ENCODE measurements at regions not wholly inside any gene's neighbourhood (a gene's known extent, or its start where the extent isn't known, plus 50 kb on each side); places are given as distances from the start of the nearest gene placed in this dataset.

DNA sequence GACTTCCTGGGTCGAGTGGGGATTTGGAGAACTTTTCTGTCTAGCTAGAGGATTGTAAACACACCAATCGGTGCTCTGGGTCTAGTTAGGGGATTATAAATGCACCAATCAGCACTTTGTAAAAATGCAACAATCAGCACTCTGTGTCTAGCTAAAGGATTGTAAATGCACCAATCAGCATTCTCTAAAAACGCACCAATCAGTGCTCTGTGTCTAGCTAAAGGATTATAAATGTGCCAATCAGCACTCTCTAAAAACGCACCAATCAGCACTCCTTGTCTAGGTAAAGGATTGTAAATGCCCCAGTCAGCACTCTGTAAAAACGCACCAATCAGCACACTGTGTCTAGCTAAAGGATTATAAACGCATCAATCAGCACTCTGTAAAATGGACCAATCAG, 209.0 kb upstream of the SLC35B3 start:
- Histone ChIP-seq H3K36me3 (ENCODE audit: control insufficient read depth in 2 of 2, extremely low read depth in 1 of 2, insufficient read depth in 1 of 2, low read length in 1 of 2) (no peaks in the 10 kb centered on the region), H3K27me3 (replicated peaks in 1 of 2; ENCODE audit: control insufficient read depth in 2 of 2, extremely low read depth in 1 of 2, insufficient read depth in 2 of 2, low read length in 1 of 2) (no peaks in the 10 kb centered on the region), H3K4me1 (ENCODE audit: control insufficient read depth in 1 of 2, extremely low read depth in 1 of 2, insufficient read depth in 2 of 2, low read length in 2 of 2) (no peaks in the 10 kb centered on the region), H3K4me3 (ENCODE audit: control insufficient read depth in 1 of 2, extremely low read depth in 1 of 2, low read length in 1 of 2) (no peak overlapping the region), H3K27ac (ENCODE audit: low read length) (no peak overlapping the region), H3K9me3 (no peaks in the 10 kb centered on the region)
- ChIA-PET POLR2A (no interaction called here), CTCF (interaction anchor here in 1 of 2 donors (1.2 kb wide), 1 partner anchor 8 kb away, joined by 3 read pairs; a partner anchor contains a TSS)
- no peak for ATAC-seq (replicated peaks in 1 of 4)
- Mint-ChIP-seq H3K27me3 (no peaks in the 10 kb centered on the region), H3K4me1 (no peaks in the 10 kb centered on the region), H3K27ac (no peak overlapping the region), H3K9me3 (peaks cover 4 to 48% (median 28%) of the 10 kb centered on the region in 3 donors), H3K4me3 (no peak overlapping the region), H3K36me3 (no peaks in the 10 kb centered on the region)
- no peak for DNase-seq
- WGBS (ENCODE audit: insufficient coverage), result 89% methylated on average over 3 of the region's 6 CpGs

DNA sequence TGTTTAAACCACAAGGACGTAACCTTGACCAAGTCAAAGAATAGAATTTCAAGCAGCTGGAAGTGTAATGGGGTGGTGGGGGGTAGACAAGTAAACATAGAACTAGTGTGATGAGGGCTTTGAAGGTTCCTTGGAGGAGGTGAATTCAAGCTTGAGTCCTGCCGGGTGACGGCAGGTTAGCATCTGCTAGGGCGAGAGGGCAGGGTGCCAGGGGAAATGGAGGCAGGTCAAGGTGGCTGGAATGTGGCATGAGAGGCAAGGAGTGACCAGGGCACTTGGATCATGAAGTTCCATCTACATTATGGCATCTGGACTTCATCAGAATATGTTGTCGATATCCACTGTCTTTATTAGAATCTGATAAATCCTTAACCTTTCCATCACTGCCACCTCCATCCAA, 207.5 kb upstream of the SLC35B3 start:
- Mint-ChIP-seq H3K27ac (no peak overlapping the region), H3K36me3 (no peaks in the 10 kb centered on the region), H3K9me3 (peaks cover 5 to 34% (median 20%) of the 10 kb centered on the region in 3 donors), H3K27me3 (no peaks in the 10 kb centered on the region), H3K4me1 (no peaks in the 10 kb centered on the region), H3K4me3 (no peak overlapping the region)
- no peaks in the 10 kb centered on the region for H3K36me3 ChIP-seq (ENCODE audit: control insufficient read depth in 2 of 2, extremely low read depth in 1 of 2, insufficient read depth in 1 of 2, low read length in 1 of 2)
- ATAC-seq (replicated peaks in 1 of 4) (no peak), DNase-seq (no peak)
- CTCF ChIA-PET, result no interaction called here
- H3K4me3 ChIP-seq (ENCODE audit: control insufficient read depth in 1 of 2, extremely low read depth in 1 of 2, low read length in 1 of 2), result no peak overlapping the region
- H3K9me3 ChIP-seq, result no peaks in the 10 kb centered on the region
- no peaks in the 10 kb centered on the region for H3K27me3 ChIP-seq (replicated peaks in 1 of 2; ENCODE audit: control insufficient read depth in 2 of 2, extremely low read depth in 1 of 2, insufficient read depth in 2 of 2, low read length in 1 of 2)
- WGBS (ENCODE audit: insufficient coverage), result 73% methylated on average over 4 of the region's 5 CpGs
- POLR2A ChIA-PET, result no interaction called here
- H3K4me1 ChIP-seq (ENCODE audit: control insufficient read depth in 1 of 2, extremely low read depth in 1 of 2, insufficient read depth in 2 of 2, low read length in 2 of 2), result no peaks in the 10 kb centered on the region
- no peak overlapping the region for H3K27ac ChIP-seq (ENCODE audit: low read length)

DNA sequence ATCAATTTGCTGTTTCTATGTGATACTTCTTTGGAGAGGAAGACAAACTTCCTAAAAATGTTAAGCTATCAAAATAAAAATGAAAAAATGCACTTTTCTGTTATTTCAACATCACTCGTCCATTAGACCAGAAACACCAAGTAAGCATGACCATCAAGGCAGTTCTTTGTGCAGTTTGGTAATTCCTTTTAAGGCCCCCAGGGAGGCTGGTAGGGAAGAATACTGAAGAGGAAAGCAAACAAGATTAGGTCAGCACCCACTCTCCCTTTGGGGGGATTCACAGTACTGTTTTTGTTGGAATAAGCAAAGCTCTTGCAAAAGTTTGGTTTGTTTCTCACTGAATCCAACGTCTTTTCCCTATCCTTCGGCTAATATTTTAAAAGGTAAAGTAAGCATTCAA, 206.8 kb upstream of the SLC35B3 start:
- H3K36me3 Mint-ChIP-seq, result no peaks in the 10 kb centered on the region
- no peaks in the 10 kb centered on the region for H3K27me3 Mint-ChIP-seq
- WGBS (ENCODE audit: insufficient coverage), result no CpG with 5 or more reads among the region's 3 CpGs
- no peak overlapping the region for H3K4me3 Mint-ChIP-seq
- H3K4me1 Mint-ChIP-seq, result no peaks in the 10 kb centered on the region
- ATAC-seq (replicated peaks in 1 of 4) (no peak), DNase-seq (no peak)
- Histone ChIP-seq H3K27ac (ENCODE audit: low read length) (no peak overlapping the region), H3K9me3 (no peaks in the 10 kb centered on the region), H3K27me3 (replicated peaks in 1 of 2; ENCODE audit: control insufficient read depth in 2 of 2, extremely low read depth in 1 of 2, insufficient read depth in 2 of 2, low read length in 1 of 2) (no peaks in the 10 kb centered on the region), H3K4me1 (ENCODE audit: control insufficient read depth in 1 of 2, extremely low read depth in 1 of 2, insufficient read depth in 2 of 2, low read length in 2 of 2) (no peaks in the 10 kb centered on the region), H3K4me3 (ENCODE audit: control insufficient read depth in 1 of 2, extremely low read depth in 1 of 2, low read length in 1 of 2) (no peak overlapping the region), H3K36me3 (ENCODE audit: control insufficient read depth in 2 of 2, extremely low read depth in 1 of 2, insufficient read depth in 1 of 2, low read length in 1 of 2) (no peaks in the 10 kb centered on the region)
- ChIA-PET POLR2A (interaction anchor here in 1 of 2 donors (0.6 kb wide), 1 partner anchor 17 kb away, joined by 5 read pairs; no protein-coding TSS in a partner anchor), CTCF (no interaction called here)
- peaks cover 7 to 30% (median 17%) of the 10 kb centered on the region in 3 donors for H3K9me3 Mint-ChIP-seq
- no peak overlapping the region for H3K27ac Mint-ChIP-seq

DNA sequence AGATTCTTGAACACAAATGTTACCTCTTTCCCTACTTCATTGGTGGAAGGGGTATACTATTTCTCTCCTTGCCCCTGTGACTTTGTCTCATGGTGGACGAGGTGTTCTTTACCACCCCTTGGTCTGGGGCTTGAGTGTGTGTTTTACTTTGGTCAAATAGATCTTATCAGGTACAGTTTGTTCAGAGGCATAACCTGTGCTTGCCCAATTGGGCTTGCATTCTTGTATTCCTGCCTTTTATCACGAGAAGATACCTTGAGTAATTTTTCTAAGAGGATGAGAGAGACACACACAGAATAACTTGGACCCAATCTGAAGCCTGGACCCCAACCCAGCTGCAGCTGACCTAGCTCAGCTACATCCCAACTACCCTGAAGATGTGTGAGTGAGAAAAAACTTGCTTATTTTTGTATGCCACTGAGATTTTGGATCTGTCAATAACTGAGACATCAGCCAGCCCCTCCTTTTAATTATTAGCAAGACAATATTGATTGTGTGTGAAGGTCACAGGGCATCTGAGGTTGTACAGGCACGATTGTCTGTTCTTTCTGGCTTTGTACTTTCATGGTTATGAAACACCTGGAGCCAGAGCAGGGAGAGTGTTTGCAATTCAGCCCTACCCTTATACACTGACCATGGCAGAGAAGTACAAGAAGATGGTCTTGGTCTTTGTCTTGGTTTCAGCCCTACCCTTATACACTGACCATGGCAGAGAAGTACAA, 204.7 kb upstream of the SLC35B3 start:
- no peaks in the 10 kb centered on the region for H3K36me3 ChIP-seq (ENCODE audit: control insufficient read depth in 2 of 2, extremely low read depth in 1 of 2, insufficient read depth in 1 of 2, low read length in 1 of 2)
- no peaks in the 10 kb centered on the region for H3K9me3 ChIP-seq
- H3K36me3 Mint-ChIP-seq, result no peaks in the 10 kb centered on the region
- no peak overlapping the region for H3K4me3 Mint-ChIP-seq
- H3K9me3 Mint-ChIP-seq, result peaks cover 11 to 29% (median 17%) of the 10 kb centered on the region in 3 donors
- no peak overlapping the region for H3K4me3 ChIP-seq (ENCODE audit: control insufficient read depth in 1 of 2, extremely low read depth in 1 of 2, low read length in 1 of 2)
- H3K4me1 ChIP-seq (ENCODE audit: control insufficient read depth in 1 of 2, extremely low read depth in 1 of 2, insufficient read depth in 2 of 2, low read length in 2 of 2), result no peaks in the 10 kb centered on the region
- CTCF ChIA-PET, result no interaction called here
- H3K27me3 Mint-ChIP-seq, result no peaks in the 10 kb centered on the region
- POLR2A ChIA-PET, result no interaction called here
- no peaks in the 10 kb centered on the region for H3K4me1 Mint-ChIP-seq
- no peaks in the 10 kb centered on the region for H3K27me3 ChIP-seq (replicated peaks in 1 of 2; ENCODE audit: control insufficient read depth in 2 of 2, extremely low read depth in 1 of 2, insufficient read depth in 2 of 2, low read length in 1 of 2)
- no CpG with 5 or more reads among the region's 3 CpGs for WGBS (ENCODE audit: insufficient coverage)
- H3K27ac Mint-ChIP-seq, result no peak overlapping the region
- no peak overlapping the region for H3K27ac ChIP-seq (ENCODE audit: low read length)
- ATAC-seq (replicated peaks in 1 of 4) (no peak), DNase-seq (no peak)

DNA sequence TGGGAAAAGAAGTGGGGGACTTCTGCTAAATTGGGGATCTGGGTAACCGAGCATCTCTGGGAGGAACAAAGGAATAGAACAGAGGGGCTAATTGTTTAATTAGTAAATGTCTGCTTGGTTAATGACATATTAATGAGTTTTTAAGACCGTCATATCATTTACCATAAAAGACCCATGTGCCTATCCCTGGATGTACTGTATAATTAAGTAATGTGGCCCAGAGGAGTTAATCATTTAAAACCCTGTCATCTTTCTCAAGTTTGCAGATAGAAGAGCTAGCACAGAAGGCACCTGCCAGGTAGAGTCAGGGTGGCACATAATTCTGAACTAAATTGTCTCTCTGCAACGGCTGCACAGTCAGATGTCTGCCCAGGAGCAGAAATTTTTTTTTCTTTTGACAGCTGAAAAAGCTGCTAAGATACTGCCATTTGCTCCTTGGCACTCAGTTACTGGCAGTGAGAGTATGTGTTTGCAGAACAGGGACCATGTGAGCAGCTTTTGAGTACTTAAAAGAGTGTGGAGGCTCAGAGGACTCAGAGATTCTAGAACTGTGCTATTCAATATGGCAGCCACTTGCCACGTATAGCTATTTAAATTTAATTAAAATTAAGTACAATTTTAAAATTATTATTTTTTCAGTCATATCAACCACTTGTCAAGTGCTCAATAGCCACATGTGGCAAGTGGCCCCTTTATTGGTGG, 202.7 kb upstream of the SLC35B3 start:
- Histone ChIP-seq H3K4me3 (ENCODE audit: control insufficient read depth in 1 of 2, extremely low read depth in 1 of 2, low read length in 1 of 2) (no peak overlapping the region), H3K27ac (ENCODE audit: low read length) (no peak overlapping the region), H3K27me3 (replicated peaks in 1 of 2; ENCODE audit: control insufficient read depth in 2 of 2, extremely low read depth in 1 of 2, insufficient read depth in 2 of 2, low read length in 1 of 2) (no peaks in the 10 kb centered on the region), H3K36me3 (ENCODE audit: control insufficient read depth in 2 of 2, extremely low read depth in 1 of 2, insufficient read depth in 1 of 2, low read length in 1 of 2) (no peaks in the 10 kb centered on the region), H3K4me1 (ENCODE audit: control insufficient read depth in 1 of 2, extremely low read depth in 1 of 2, insufficient read depth in 2 of 2, low read length in 2 of 2) (no peaks in the 10 kb centered on the region), H3K9me3 (no peaks in the 10 kb centered on the region)
- Mint-ChIP-seq H3K4me1 (no peaks in the 10 kb centered on the region), H3K9me3 (peaks cover 12 to 23% (median 18%) of the 10 kb centered on the region in 3 donors), H3K36me3 (no peaks in the 10 kb centered on the region), H3K4me3 (no peak overlapping the region), H3K27ac (no peak overlapping the region), H3K27me3 (no peaks in the 10 kb centered on the region)
- WGBS (ENCODE audit: insufficient coverage), result 46% methylated on average over 1 of the region's 4 CpGs
- DNase-seq (no peak), ATAC-seq (replicated peaks in 1 of 4) (no peak)
- ChIA-PET POLR2A (no interaction called here), CTCF (no interaction called here)

DNA sequence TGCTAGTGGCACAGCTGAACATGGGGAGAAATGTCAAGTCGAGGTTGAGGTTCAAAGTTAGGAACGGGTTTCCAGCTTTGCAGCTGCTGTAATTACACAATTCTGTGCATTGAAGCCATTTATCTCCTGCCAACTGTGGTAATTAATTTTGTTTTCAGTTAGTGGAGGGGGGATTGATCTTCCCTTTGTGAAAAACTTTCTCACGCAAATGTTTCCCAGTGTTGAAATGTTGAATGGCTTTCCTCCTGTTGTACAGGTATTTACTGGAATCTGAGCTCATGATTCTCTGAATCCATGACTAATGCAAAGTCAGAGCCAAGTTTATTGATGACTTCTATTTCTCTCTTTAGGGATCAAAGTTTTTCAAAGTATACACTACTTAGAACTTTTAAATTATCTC, 198.4 kb upstream of the SLC35B3 start:
- no peaks in the 10 kb centered on the region for H3K36me3 Mint-ChIP-seq
- 67% methylated on average over 2 of the region's 3 CpGs for WGBS (ENCODE audit: insufficient coverage)
- peaks cover 0 to 20% (median 18%) of the 10 kb centered on the region in 3 donors for H3K9me3 Mint-ChIP-seq
- no peak overlapping the region for H3K27ac Mint-ChIP-seq
- ChIA-PET POLR2A (no interaction called here), CTCF (no interaction called here)
- no peak for ATAC-seq (replicated peaks in 1 of 4)
- H3K4me1 Mint-ChIP-seq, result no peaks in the 10 kb centered on the region
- Histone ChIP-seq H3K4me3 (ENCODE audit: control insufficient read depth in 1 of 2, extremely low read depth in 1 of 2, low read length in 1 of 2) (no peak overlapping the region), H3K4me1 (ENCODE audit: control insufficient read depth in 1 of 2, extremely low read depth in 1 of 2, insufficient read depth in 2 of 2, low read length in 2 of 2) (no peaks in the 10 kb centered on the region), H3K27ac (ENCODE audit: low read length) (no peak overlapping the region), H3K36me3 (ENCODE audit: control insufficient read depth in 2 of 2, extremely low read depth in 1 of 2, insufficient read depth in 1 of 2, low read length in 1 of 2) (no peaks in the 10 kb centered on the region), H3K27me3 (replicated peaks in 1 of 2; ENCODE audit: control insufficient read depth in 2 of 2, extremely low read depth in 1 of 2, insufficient read depth in 2 of 2, low read length in 1 of 2) (no peaks in the 10 kb centered on the region), H3K9me3 (no peaks in the 10 kb centered on the region)
- no peaks in the 10 kb centered on the region for H3K27me3 Mint-ChIP-seq
- DNase-seq, result no peak
- H3K4me3 Mint-ChIP-seq, result no peak overlapping the region
